ENCODE measurements at regions not wholly inside any gene's neighbourhood (a gene's known extent, or its start where the extent isn't known, plus 50 kb on each side); places are given as distances from the start of the nearest gene placed in this dataset.

- no peak overlapping the region for H3K4me3 ChIP-seq (ENCODE audit: low read length)
- no peaks in the 10 kb centered on the region for H3K36me3 ChIP-seq (ENCODE audit: insufficient read depth, low read length)
- no peak overlapping the region for H3K4me2 ChIP-seq (ENCODE audit: low read length)
- no peaks in the 10 kb centered on the region for H3K9me3 ChIP-seq (replicated peaks; ENCODE audit: low read length)
- peaks cover 86% of the 10 kb centered on the region for H3K27me3 ChIP-seq (ENCODE audit: control insufficient read depth, insufficient read depth, low read length)
- H3K4me1 ChIP-seq (ENCODE audit: control insufficient read depth, insufficient read depth, low read length): no peaks in the 10 kb centered on the region
- H3K9ac ChIP-seq (ENCODE audit: low read depth, low read length): no peak overlapping the region
Observed at GRCh38 chr14:61877035-61877390, 114.8 kb downstream of the SNAPC1 start.

DNA sequence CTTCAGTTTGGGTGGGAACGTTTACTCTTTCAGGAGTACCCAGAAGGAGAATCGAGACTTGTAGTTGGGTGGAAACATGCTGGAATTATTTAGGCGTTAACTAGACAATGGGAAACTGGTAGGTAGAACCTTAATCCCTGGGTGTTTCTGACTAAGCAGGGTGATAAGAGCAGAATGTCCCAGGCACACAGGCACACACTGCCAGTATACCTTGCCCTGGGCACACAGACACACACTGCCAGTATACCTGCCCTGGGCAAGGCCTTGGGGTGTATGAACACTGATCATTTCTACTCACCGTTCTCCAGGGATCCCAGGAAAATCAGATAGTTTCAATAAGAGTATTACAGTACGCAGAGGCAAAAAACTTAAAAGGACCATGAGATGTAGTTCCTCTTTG is 115.5 kb downstream of the SNAPC1 start:
- Histone ChIP-seq H3K4me1 (ENCODE audit: control insufficient read depth, insufficient read depth, low read length) (no peaks in the 10 kb centered on the region), H3K4me2 (ENCODE audit: low read length) (no peak overlapping the region), H3K36me3 (ENCODE audit: insufficient read depth, low read length) (no peaks in the 10 kb centered on the region), H3K27me3 (ENCODE audit: control insufficient read depth, insufficient read depth, low read length) (peaks cover 83% of the 10 kb centered on the region), H3K9ac (ENCODE audit: low read depth, low read length) (no peak overlapping the region), H3K4me3 (ENCODE audit: low read length) (no peak overlapping the region), H3K9me3 (replicated peaks; ENCODE audit: low read length) (no peaks in the 10 kb centered on the region)

GRCh38 chr14:61878931-61879330 is 116.7 kb downstream of the SNAPC1 start:
- Histone ChIP-seq H3K9ac (ENCODE audit: low read depth, low read length) (no peak overlapping the region), H3K36me3 (ENCODE audit: insufficient read depth, low read length) (no peaks in the 10 kb centered on the region), H3K4me3 (ENCODE audit: low read length) (no peak overlapping the region), H3K4me2 (ENCODE audit: low read length) (no peak overlapping the region), H3K9me3 (replicated peaks; ENCODE audit: low read length) (no peaks in the 10 kb centered on the region), H3K4me1 (ENCODE audit: control insufficient read depth, insufficient read depth, low read length) (no peaks in the 10 kb centered on the region), H3K27me3 (ENCODE audit: control insufficient read depth, insufficient read depth, low read length) (peaks cover 72% of the 10 kb centered on the region)

- Histone ChIP-seq H3K4me1 (ENCODE audit: control insufficient read depth, insufficient read depth, low read length) (no peaks in the 10 kb centered on the region), H3K27me3 (ENCODE audit: control insufficient read depth, insufficient read depth, low read length) (peaks cover 56% of the 10 kb centered on the region)
Observed at GRCh38 chr14:61881046-61881445, 118.8 kb downstream of the SNAPC1 start.

DNA sequence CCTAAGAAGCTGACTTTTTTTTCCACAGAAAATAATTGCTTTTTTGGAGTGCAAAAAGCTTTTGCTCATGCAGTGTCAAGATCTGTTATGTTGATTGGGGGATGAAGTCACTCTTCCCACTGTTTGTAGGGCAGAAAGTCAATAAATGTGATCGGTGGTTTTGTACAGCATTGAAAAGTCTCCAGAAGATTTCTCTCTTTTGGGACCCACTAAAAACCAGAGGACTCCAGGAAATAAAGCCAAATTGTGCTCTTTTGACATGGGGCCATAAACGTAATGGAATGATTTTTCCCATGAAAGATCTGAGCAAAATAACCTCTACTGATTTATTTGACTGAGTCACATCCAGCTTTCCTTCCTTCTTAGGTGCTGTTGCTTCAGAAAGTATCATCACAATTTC is 122.5 kb downstream of the SNAPC1 start:
- Histone ChIP-seq H3K4me2 (ENCODE audit: low read length) (no peak overlapping the region), H3K9me3 (replicated peaks; ENCODE audit: low read length) (no peaks in the 10 kb centered on the region), H3K27me3 (ENCODE audit: control insufficient read depth, insufficient read depth, low read length) (peaks cover 36% of the 10 kb centered on the region), H3K36me3 (ENCODE audit: insufficient read depth, low read length) (no peaks in the 10 kb centered on the region), H3K9ac (ENCODE audit: low read depth, low read length) (no peak overlapping the region), H3K4me1 (ENCODE audit: control insufficient read depth, insufficient read depth, low read length) (no peaks in the 10 kb centered on the region), H3K4me3 (ENCODE audit: low read length) (no peak overlapping the region)

More at GRCh38 chr14:61881046-61881445, 118.8 kb downstream of the SNAPC1 start:
- no peak overlapping the region for H3K9ac ChIP-seq (ENCODE audit: low read depth, low read length)
- H3K9me3 ChIP-seq (replicated peaks; ENCODE audit: low read length): no peaks in the 10 kb centered on the region
- no peak overlapping the region for H3K4me3 ChIP-seq (ENCODE audit: low read length)
- H3K36me3 ChIP-seq (ENCODE audit: insufficient read depth, low read length): no peaks in the 10 kb centered on the region
- no peak overlapping the region for H3K4me2 ChIP-seq (ENCODE audit: low read length)

- no peaks in the 10 kb centered on the region for H3K9me3 ChIP-seq (replicated peaks; ENCODE audit: low read length)
- no peak overlapping the region for H3K4me2 ChIP-seq (ENCODE audit: low read length)
- H3K27me3 ChIP-seq (ENCODE audit: control insufficient read depth, insufficient read depth, low read length): peaks cover 35% of the 10 kb centered on the region
- no peaks in the 10 kb centered on the region for H3K36me3 ChIP-seq (ENCODE audit: insufficient read depth, low read length)
- H3K9ac ChIP-seq (ENCODE audit: low read depth, low read length): no peak overlapping the region
- no peaks in the 10 kb centered on the region for H3K4me1 ChIP-seq (ENCODE audit: control insufficient read depth, insufficient read depth, low read length)
- no peak overlapping the region for H3K4me3 ChIP-seq (ENCODE audit: low read length)
Observed at GRCh38 chr14:61885203-61885961, 123.2 kb downstream of the SNAPC1 start.

- no peak overlapping the region for H3K9ac ChIP-seq (ENCODE audit: low read depth, low read length)
- peaks cover 48% of the 10 kb centered on the region for H3K27me3 ChIP-seq (ENCODE audit: control insufficient read depth, insufficient read depth, low read length)
- H3K4me3 ChIP-seq (ENCODE audit: low read length): no peak overlapping the region
- no peaks in the 10 kb centered on the region for H3K4me1 ChIP-seq (ENCODE audit: control insufficient read depth, insufficient read depth, low read length)
- no peaks in the 10 kb centered on the region for H3K9me3 ChIP-seq (replicated peaks; ENCODE audit: low read length)
- no peaks in the 10 kb centered on the region for H3K36me3 ChIP-seq (ENCODE audit: insufficient read depth, low read length)
- H3K4me2 ChIP-seq (ENCODE audit: low read length): no peak overlapping the region
Observed at GRCh38 chr14:61887628-61888027, 125.4 kb downstream of the SNAPC1 start.

DNA sequence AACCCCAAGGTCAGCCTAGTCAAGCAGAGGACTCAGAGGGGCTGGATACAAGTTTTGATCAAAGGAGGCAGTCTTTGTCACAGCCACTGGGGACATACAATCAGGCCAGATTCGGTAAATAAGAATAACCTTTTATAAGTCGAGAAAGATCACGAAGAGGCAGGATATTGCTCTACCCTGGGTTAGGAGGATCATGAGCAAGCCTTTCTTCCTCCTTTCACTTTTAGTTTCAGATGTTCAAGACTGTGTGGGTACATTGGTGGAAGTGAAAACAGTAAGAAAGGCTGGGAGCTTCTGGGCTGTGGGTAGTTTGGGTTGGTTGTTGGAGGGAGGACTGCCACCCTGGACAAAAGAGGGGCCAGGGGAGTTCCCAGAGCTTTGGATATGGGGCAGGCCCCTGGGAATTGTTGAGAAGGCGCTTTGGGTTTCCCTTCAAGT is 127.7 kb downstream of the SNAPC1 start:
- H3K9me3 ChIP-seq (replicated peaks; ENCODE audit: low read length): no peaks in the 10 kb centered on the region
- H3K9ac ChIP-seq (ENCODE audit: low read depth, low read length): no peak overlapping the region
- no peak overlapping the region for H3K4me3 ChIP-seq (ENCODE audit: low read length)
- H3K36me3 ChIP-seq (ENCODE audit: insufficient read depth, low read length): no peaks in the 10 kb centered on the region
- H3K4me2 ChIP-seq (ENCODE audit: low read length): no peak overlapping the region
- peaks cover 45% of the 10 kb centered on the region for H3K27me3 ChIP-seq (ENCODE audit: control insufficient read depth, insufficient read depth, low read length)
- H3K4me1 ChIP-seq (ENCODE audit: control insufficient read depth, insufficient read depth, low read length): no peaks in the 10 kb centered on the region

- H3K27me3 ChIP-seq (ENCODE audit: control insufficient read depth, insufficient read depth, low read length): peaks cover 49% of the 10 kb centered on the region
- no peaks in the 10 kb centered on the region for H3K4me1 ChIP-seq (ENCODE audit: control insufficient read depth, insufficient read depth, low read length)
- H3K9me3 ChIP-seq (replicated peaks; ENCODE audit: low read length): no peaks in the 10 kb centered on the region
- H3K4me2 ChIP-seq (ENCODE audit: low read length): no peak overlapping the region
- no peaks in the 10 kb centered on the region for H3K36me3 ChIP-seq (ENCODE audit: insufficient read depth, low read length)
- H3K9ac ChIP-seq (ENCODE audit: low read depth, low read length): no peak overlapping the region
- no peak overlapping the region for H3K4me3 ChIP-seq (ENCODE audit: low read length)
Observed at GRCh38 chr14:61891170-61891569, 128.9 kb downstream of the SNAPC1 start.

- Histone ChIP-seq H3K4me2 (ENCODE audit: low read length) (no peak overlapping the region), H3K4me1 (ENCODE audit: control insufficient read depth, insufficient read depth, low read length) (no peaks in the 10 kb centered on the region), H3K4me3 (ENCODE audit: low read length) (no peak overlapping the region), H3K9ac (ENCODE audit: low read depth, low read length) (no peak overlapping the region), H3K36me3 (ENCODE audit: insufficient read depth, low read length) (no peaks in the 10 kb centered on the region), H3K9me3 (replicated peaks; ENCODE audit: low read length) (no peaks in the 10 kb centered on the region), H3K27me3 (ENCODE audit: control insufficient read depth, insufficient read depth, low read length) (peaks cover 48% of the 10 kb centered on the region)
Observed at GRCh38 chr14:61891810-61892209, 129.6 kb downstream of the SNAPC1 start.

DNA sequence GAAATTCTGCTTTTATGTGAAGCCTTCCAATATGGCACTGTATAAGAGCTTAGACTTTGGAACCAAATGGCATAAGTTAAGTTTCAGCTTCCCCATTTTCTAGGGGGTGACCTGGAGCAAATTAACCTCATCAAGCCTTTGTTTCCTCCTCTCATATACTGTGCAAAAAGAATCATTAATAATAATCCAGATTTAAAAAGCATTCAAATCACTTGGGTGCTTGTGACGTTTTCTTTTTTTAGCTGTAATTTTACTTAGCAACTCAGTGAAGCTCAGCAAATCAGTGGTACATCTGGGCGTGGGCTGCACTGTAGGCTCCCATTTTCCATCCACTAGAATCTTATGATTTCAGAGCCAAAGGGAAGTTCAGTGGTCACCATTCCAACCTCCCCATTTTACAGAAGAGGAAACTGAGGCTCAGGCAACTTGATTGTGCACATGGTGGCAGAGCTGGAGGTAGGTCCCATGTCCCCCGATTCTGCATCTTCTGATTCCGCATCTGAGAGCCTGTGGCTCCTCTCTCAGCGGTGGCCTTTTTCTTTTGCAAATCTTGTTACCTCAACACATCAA is 131.2 kb downstream of the SNAPC1 start:
- Histone ChIP-seq H3K27me3 (ENCODE audit: control insufficient read depth, insufficient read depth, low read length) (peaks cover 50% of the 10 kb centered on the region), H3K4me1 (ENCODE audit: control insufficient read depth, insufficient read depth, low read length) (no peaks in the 10 kb centered on the region), H3K36me3 (ENCODE audit: insufficient read depth, low read length) (no peaks in the 10 kb centered on the region), H3K9ac (ENCODE audit: low read depth, low read length) (no peak overlapping the region), H3K9me3 (replicated peaks; ENCODE audit: low read length) (no peaks in the 10 kb centered on the region), H3K4me2 (ENCODE audit: low read length) (no peak overlapping the region), H3K4me3 (ENCODE audit: low read length) (no peak overlapping the region)

All from skeletal muscle satellite cell (primary cell).